WTC11 (cell line): ENCODE measurements at regions not wholly inside any gene's neighbourhood (a gene's known extent, or its start where the extent isn't known, plus 50 kb on each side); places are given as distances from the start of the nearest gene placed in this dataset.

Experiments
- ATAC-seq: fragments of 200-7000 bp; cut with Tn5 transposase; 2 replicates; pipeline ENCODE4 v1.10.0; 2021; ENCODE audit warnings: mild to moderate bottlenecking, moderate library complexity
- CTCF ChIA-PET: fragments of 300-600 bp; sonication (Branson Sonifier 250); formaldehyde crosslinking; loops from one replicate; lab custom pipeline; 2021; ENCODE audit warnings: antibody characterized with exemption; lab: Charles Lee
- POLR2A ChIA-PET: fragments of 350-600 bp; sonication (Branson Sonifier 250); formaldehyde crosslinking; loops from one replicate; lab custom pipeline; 2021; ENCODE audit warnings: antibody characterized with exemption; lab: Charles Lee
- DNase-seq: peaks from one replicate; pipeline ENCODE4 v3.0.0; 2021; ENCODE audit warnings: low spot score
- H3K27ac Mint-ChIP-seq: 2 replicates; pipeline ENCODE4 v1.8.0; 2021; ENCODE audit warnings: mixed read lengths
- H3K27me3 Mint-ChIP-seq: 2 replicates; pipeline ENCODE4 v1.8.0; 2021; ENCODE audit warnings: low read depth, mild to moderate bottlenecking, moderate library complexity, mixed read lengths
- H3K36me3 Mint-ChIP-seq: 2 replicates; pipeline ENCODE4 v1.8.0; 2021; ENCODE audit warnings: mixed read lengths
- H3K4me1 Mint-ChIP-seq: 2 replicates; pipeline ENCODE4 v1.8.0; 2022; ENCODE audit warnings: mixed read lengths
- H3K4me3 Mint-ChIP-seq: 2 replicates; pipeline ENCODE4 v1.8.0; 2021; ENCODE audit warnings: mild to moderate bottlenecking, moderate library complexity, mixed read lengths
- H3K9me3 Mint-ChIP-seq: 2 replicates; pipeline ENCODE4 v1.8.0; 2021; ENCODE audit warnings: mixed read lengths
- ARID4B ChIP-seq: sonication (generic); formaldehyde crosslinking; IDR thresholded peaks from 2 replicates; pipeline ENCODE4 v1.8.0; 2023; ENCODE audit warnings: missing genetic modification reagents, mild to moderate bottlenecking, borderline replicate concordance
- ATF2 ChIP-seq: sonication (generic); formaldehyde crosslinking; IDR thresholded peaks from 2 replicates; pipeline ENCODE4 v1.8.1; 2022; ENCODE audit warnings: low read depth, missing genetic modification reagents, borderline replicate concordance
- CTCF ChIP-seq: fragments of 200-600 bp; IDR thresholded peaks from 2 replicates; pipeline ENCODE4 v1.8.0; 2022; ENCODE audit warnings: antibody characterized with exemption
- E2F1 ChIP-seq: sonication (generic); formaldehyde crosslinking; IDR thresholded peaks from 2 replicates; pipeline ENCODE4 v1.8.0; 2022; ENCODE audit warnings: mild to moderate bottlenecking, missing genetic modification reagents
- ERG ChIP-seq: fragments of 250-450 bp; sonication (Bioruptor Pico); IDR thresholded peaks from 2 replicates; pipeline ENCODE4 v1.8.0; 2021; ENCODE audit warnings: mild to moderate bottlenecking
- ESRRA ChIP-seq: sonication (generic); formaldehyde crosslinking; IDR thresholded peaks from 2 replicates; pipeline ENCODE4 v1.8.1; 2022; ENCODE audit warnings: mild to moderate bottlenecking, missing genetic modification reagents, borderline replicate concordance
- HMGXB4 ChIP-seq: sonication (generic); formaldehyde crosslinking; IDR thresholded peaks from 2 replicates; pipeline ENCODE4 v1.8.1; 2023; ENCODE audit warnings: mild to moderate bottlenecking, moderate library complexity, missing genetic modification reagents
- IRF1 ChIP-seq: sonication (generic); formaldehyde crosslinking; IDR thresholded peaks from 2 replicates; pipeline ENCODE4 v1.8.0; 2023; ENCODE audit warnings: missing genetic modification reagents
- IRF2 ChIP-seq: sonication (generic); formaldehyde crosslinking; IDR thresholded peaks from 2 replicates; pipeline ENCODE4 v1.8.0; 2022; ENCODE audit warnings: low read depth, missing genetic modification reagents, borderline replicate concordance
- MAX ChIP-seq: sonication (generic); formaldehyde crosslinking; IDR thresholded peaks from 2 replicates; pipeline ENCODE4 v1.8.0; 2022; ENCODE audit warnings: mild to moderate bottlenecking, missing genetic modification reagents
- OVOL2 ChIP-seq: fragments of 250-450 bp; sonication (Bioruptor Pico); IDR thresholded peaks from 2 replicates; pipeline ENCODE4 v1.9.0; 2021; ENCODE audit warnings: mild to moderate bottlenecking, borderline replicate concordance
- RORB ChIP-seq: fragments of 250-450 bp; sonication (Bioruptor Pico); IDR thresholded peaks from 2 replicates; pipeline ENCODE4 v1.9.0; 2021; ENCODE audit warnings: mild to moderate bottlenecking
- SP1 ChIP-seq: sonication (generic); formaldehyde crosslinking; conservative IDR thresholded peaks from 2 replicates; pipeline ENCODE4 v1.8.1; 2022; ENCODE audit warnings: missing genetic modification reagents
- TCF7 ChIP-seq: sonication (generic); formaldehyde crosslinking; IDR thresholded peaks from 2 replicates; pipeline ENCODE4 v1.8.0; 2022; ENCODE audit warnings: mild to moderate bottlenecking, low read depth, missing genetic modification reagents, moderate library complexity
- TEAD4 ChIP-seq: sonication (generic); formaldehyde crosslinking; IDR thresholded peaks from 2 replicates; pipeline ENCODE4 v1.8.0; 2022; ENCODE audit warnings: mild to moderate bottlenecking, missing genetic modification reagents
- TP53 ChIP-seq: sonication (generic); formaldehyde crosslinking; IDR thresholded peaks from 2 replicates; pipeline ENCODE4 v1.8.1; 2023; ENCODE audit warnings: mild to moderate bottlenecking, missing genetic modification reagents
- ZNF263 ChIP-seq: sonication (generic); formaldehyde crosslinking; IDR thresholded peaks from 2 replicates; pipeline ENCODE4 v1.8.1; 2022; ENCODE audit warnings: low read depth, mild to moderate bottlenecking, moderate library complexity, missing genetic modification reagents
- ZNF396 ChIP-seq: fragments of 250-450 bp; sonication (Bioruptor Pico); IDR thresholded peaks from 2 replicates; pipeline ENCODE4 v1.8.0; 2021; ENCODE audit warnings: mild to moderate bottlenecking, moderate library complexity, borderline replicate concordance

GRCh38 chr4:41359836-41360213 lies 103.1 kb downstream of the UCHL1 start (continued):
- TF ChIP-seq HMGXB4 (CRISPR knock-in tag) (no peak), OVOL2 (CRISPR knock-in tag) (no peak), E2F1 (no peak), SP1 (CRISPR knock-in tag) (no peak)

- POLR2A ChIA-PET: no interaction called here
Measured at GRCh38 chr4:41360214-41360920, 103.6 kb downstream of the UCHL1 start.

More at GRCh38 chr4:41360214-41360920, 103.6 kb downstream of the UCHL1 start:
- TF ChIP-seq RORB (no peak), TEAD4 (CRISPR knock-in tag) (no peak), TP53 (CRISPR knock-in tag) (no peak), ATF2 (CRISPR knock-in tag) (no peak), E2F1 (no peak), ZNF263 (CRISPR knock-in tag) (no peak), ERG (CRISPR knock-in tag) (no peak), MAX (CRISPR knock-in tag) (0 out of 2 replicates have a peak, but pooled peaks have one; percentile 14), ARID4B (CRISPR knock-in tag) (peak; percentile 13; the same call in 1 of the 2 replicates), TCF7 (CRISPR knock-in tag) (no peak), ESRRA (CRISPR knock-in tag) (no peak), IRF1 (no peak), ZNF396 (CRISPR knock-in tag) (no peak), IRF2 (CRISPR knock-in tag) (no peak), CTCF (no peak)
- CTCF ChIA-PET: interaction anchor here (1.0 to 3.2 kb wide), 8 partner anchors 15 to 301 kb away, joined by 3 to 29 read pairs (median 10); no protein-coding TSS in a partner anchor
- H3K4me3 Mint-ChIP-seq: peak overlapping the region; percentile 66
- no peaks in the 10 kb centered on the region for H3K9me3 Mint-ChIP-seq
- peaks cover 91% of the 10 kb centered on the region for H3K27me3 Mint-ChIP-seq
- DNase-seq (peak; percentile 64), ATAC-seq (peak; percentile 28)
- no peaks in the 10 kb centered on the region for H3K36me3 Mint-ChIP-seq
- H3K27ac Mint-ChIP-seq: no peak overlapping the region
- H3K4me1 Mint-ChIP-seq: peaks cover 40% of the 10 kb centered on the region
